Uterus (tissue), 2 donors: ENCODE measurements at regions not wholly inside any gene's neighbourhood (a gene's known extent, or its start where the extent isn't known, plus 50 kb on each side); places are given as distances from the start of the nearest gene placed in this dataset.

Experiments used
- POLR2A ChIP-seq, 2 donors: fragments of 450-650 bp; IDR thresholded peaks; one replicate each; pipeline ENCODE4 v1.6.1; 2016; ENCODE audit warnings: antibody characterized with exemption in 2 of 2, mild to moderate bottlenecking in 1 of 2, moderate library complexity in 1 of 2
- TF ChIP-seq, protein P1 (sequence below), 4 experiments: fragments of 200-600 bp in 2 of 4; fragments of 450-650 bp in 2 of 4; sonication (generic) in 2 of 4; IDR thresholded peaks; one replicate each; pipeline ENCODE4 v1.5.1; 2016 to 2019; ENCODE audit warnings: antibody characterized with exemption in 4 of 4, mild to moderate bottlenecking in 2 of 4, moderate library complexity in 1 of 4

- TF ChIP-seq POLR2A (IDR thresholded peaks at IDR 0.05): no peak
- TF ChIP-seq, protein P1, sequence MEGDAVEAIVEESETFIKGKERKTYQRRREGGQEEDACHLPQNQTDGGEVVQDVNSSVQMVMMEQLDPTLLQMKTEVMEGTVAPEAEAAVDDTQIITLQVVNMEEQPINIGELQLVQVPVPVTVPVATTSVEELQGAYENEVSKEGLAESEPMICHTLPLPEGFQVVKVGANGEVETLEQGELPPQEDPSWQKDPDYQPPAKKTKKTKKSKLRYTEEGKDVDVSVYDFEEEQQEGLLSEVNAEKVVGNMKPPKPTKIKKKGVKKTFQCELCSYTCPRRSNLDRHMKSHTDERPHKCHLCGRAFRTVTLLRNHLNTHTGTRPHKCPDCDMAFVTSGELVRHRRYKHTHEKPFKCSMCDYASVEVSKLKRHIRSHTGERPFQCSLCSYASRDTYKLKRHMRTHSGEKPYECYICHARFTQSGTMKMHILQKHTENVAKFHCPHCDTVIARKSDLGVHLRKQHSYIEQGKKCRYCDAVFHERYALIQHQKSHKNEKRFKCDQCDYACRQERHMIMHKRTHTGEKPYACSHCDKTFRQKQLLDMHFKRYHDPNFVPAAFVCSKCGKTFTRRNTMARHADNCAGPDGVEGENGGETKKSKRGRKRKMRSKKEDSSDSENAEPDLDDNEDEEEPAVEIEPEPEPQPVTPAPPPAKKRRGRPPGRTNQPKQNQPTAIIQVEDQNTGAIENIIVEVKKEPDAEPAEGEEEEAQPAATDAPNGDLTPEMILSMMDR (IDR thresholded peaks at IDR 0.05): no peak
Measured at GRCh38 chr12:34286934-34287333, 264.6 kb downstream of the ALG10 start.
